Brain microvascular endothelial cell (primary cell): ENCODE measurements at regions not wholly inside any gene's neighbourhood (a gene's known extent, or its start where the extent isn't known, plus 50 kb on each side); places are given as distances from the start of the nearest gene placed in this dataset.

ENCODE experiments used
- DNase-seq: peaks from one replicate; pipeline ENCODE4 v3.0.0-alpha.2; 2020
- H3K27ac ChIP-seq: fragments of 250-450 bp; sonication (Bioruptor Pico); 2 replicates; pipeline ENCODE4 v1.5.1; 2020; ENCODE audit warnings: mild to moderate bottlenecking, moderate library complexity
- H3K27me3 ChIP-seq: fragments of 250-450 bp; sonication (Bioruptor Pico); replicated peaks from 2 replicates; pipeline ENCODE4 v1.5.1; 2020; ENCODE audit warnings: mild to moderate bottlenecking
- H3K36me3 ChIP-seq: fragments of 250-450 bp; sonication (Bioruptor Pico); replicated peaks from 2 replicates; pipeline ENCODE4 v1.5.1; 2020; ENCODE audit warnings: mild to moderate bottlenecking
- H3K4me3 ChIP-seq: 2 replicates; pipeline ENCODE4 v1.5.1; 2011; ENCODE audit warnings: low read depth, mild to moderate bottlenecking, control low read depth, low read length, moderate library complexity
- in situ Hi-C: cut with HindIII; loops from 2 replicates; pipeline ENCODE4 v1.10.0; 2017; ENCODE audit warnings: low sequenced_read_pairs, low pct_ligation_motif_present
- TF ChIP-seq, protein P1 (sequence below): IDR thresholded peaks from 2 replicates; pipeline ENCODE4 v1.5.1; 2011; ENCODE audit warnings: low read depth, mild to moderate bottlenecking, moderate library complexity, low read length, control low read depth, inconsistent platforms; ENCODE audit errors: missing control alignments

DNA sequence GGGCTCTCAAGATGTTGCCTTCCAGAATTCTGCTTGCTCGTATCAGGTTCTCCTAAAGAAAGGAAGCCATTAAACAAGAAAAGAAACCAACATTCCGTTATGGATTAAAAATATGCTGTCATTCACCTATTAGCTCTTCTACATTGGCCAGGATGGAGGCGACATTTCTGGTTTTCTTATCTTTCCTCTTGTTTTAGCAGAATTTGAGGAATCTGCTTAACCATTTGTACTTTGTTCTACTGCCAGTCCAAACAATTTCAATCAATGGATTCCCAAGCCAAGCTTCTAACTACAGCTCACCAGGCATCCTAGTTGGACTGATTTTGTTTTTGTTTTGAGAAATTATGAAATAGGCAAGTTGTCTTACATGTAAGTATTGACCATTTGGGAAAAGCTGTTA is 164.6 kb upstream of the TSC22D2 start:
- Histone ChIP-seq H3K27me3 (no peaks in the 10 kb centered on the region), H3K4me3 (no peak overlapping the region), H3K36me3 (no peaks in the 10 kb centered on the region), H3K27ac (no peak overlapping the region)
- no peak for DNase-seq
- in situ Hi-C loops = loop anchor here (25.0 kb wide), 1 partner anchor 244 kb away; no protein-coding TSS in a partner anchor
- TF ChIP-seq, protein P1, sequence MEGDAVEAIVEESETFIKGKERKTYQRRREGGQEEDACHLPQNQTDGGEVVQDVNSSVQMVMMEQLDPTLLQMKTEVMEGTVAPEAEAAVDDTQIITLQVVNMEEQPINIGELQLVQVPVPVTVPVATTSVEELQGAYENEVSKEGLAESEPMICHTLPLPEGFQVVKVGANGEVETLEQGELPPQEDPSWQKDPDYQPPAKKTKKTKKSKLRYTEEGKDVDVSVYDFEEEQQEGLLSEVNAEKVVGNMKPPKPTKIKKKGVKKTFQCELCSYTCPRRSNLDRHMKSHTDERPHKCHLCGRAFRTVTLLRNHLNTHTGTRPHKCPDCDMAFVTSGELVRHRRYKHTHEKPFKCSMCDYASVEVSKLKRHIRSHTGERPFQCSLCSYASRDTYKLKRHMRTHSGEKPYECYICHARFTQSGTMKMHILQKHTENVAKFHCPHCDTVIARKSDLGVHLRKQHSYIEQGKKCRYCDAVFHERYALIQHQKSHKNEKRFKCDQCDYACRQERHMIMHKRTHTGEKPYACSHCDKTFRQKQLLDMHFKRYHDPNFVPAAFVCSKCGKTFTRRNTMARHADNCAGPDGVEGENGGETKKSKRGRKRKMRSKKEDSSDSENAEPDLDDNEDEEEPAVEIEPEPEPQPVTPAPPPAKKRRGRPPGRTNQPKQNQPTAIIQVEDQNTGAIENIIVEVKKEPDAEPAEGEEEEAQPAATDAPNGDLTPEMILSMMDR = no peak

DNA sequence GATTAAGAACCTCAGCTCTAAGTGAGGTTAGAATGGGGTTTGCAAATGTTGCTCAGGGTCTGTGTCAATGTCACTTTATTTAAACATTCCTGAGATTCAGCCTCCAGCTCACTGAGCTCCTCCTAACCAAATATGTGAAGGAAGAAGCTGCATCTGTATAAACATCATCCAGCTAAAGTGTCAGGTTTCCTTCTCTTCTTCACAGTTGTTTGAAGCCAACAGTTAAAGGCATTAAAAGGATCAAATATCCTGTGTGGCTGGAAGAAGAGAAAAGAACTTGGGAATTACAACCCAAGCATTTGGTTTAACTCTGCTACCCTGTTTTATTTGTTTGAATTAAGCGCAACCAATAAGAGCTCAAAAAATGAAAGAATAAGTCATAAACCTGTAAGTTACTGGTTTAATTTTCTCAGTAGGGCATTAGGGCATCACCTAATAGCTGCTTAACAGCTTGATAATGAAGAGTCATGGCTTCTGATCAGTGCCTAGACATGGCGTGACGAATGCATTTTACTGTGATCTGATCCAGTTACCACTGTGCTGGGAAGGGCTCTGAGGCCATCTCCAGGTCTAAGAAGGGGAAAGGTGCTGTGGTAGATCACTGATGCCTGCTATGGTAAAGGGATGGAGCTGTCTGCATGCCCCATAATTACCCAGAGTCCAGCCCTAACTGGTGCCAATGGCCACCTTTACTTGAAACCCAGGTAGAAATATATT is 165.7 kb upstream of the TSC22D2 start:
- Histone ChIP-seq H3K27ac (no peak overlapping the region), H3K4me3 (no peak overlapping the region), H3K36me3 (no peaks in the 10 kb centered on the region), H3K27me3 (no peaks in the 10 kb centered on the region)
- no peak for DNase-seq
- TF ChIP-seq, protein P1 = no peak
- in situ Hi-C loops = loop anchor here (25.0 kb wide), 1 partner anchor 245 kb away; no protein-coding TSS in a partner anchor

DNA sequence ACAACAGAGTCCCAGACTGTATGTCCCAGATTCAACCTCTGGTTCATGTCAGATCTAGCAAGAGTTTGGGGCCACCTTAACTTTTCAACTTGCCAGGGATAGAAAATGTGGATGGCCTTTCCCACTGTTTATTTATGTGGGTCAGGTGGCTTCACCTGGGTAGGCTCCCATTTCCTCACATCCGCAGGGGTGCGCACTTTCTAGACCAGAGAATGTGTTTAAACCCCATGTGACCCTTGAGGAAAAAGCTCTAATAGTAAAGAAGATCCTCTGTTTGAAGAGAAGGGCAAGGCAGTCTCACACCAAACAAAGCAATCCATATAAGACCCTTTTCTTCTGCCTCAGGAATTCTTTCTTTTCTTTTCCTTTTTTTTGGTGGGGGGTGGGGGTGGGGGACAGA is 167.2 kb upstream of the TSC22D2 start:
- DNase-seq = no peak
- H3K27ac ChIP-seq = no peak overlapping the region
- TF ChIP-seq, protein P1 = no peak
- no peaks in the 10 kb centered on the region for H3K36me3 ChIP-seq
- H3K4me3 ChIP-seq = no peak overlapping the region
- H3K27me3 ChIP-seq = no peaks in the 10 kb centered on the region
- in situ Hi-C loops = loop anchor here (25.0 kb wide), 1 partner anchor 246 kb away; no protein-coding TSS in a partner anchor

DNA sequence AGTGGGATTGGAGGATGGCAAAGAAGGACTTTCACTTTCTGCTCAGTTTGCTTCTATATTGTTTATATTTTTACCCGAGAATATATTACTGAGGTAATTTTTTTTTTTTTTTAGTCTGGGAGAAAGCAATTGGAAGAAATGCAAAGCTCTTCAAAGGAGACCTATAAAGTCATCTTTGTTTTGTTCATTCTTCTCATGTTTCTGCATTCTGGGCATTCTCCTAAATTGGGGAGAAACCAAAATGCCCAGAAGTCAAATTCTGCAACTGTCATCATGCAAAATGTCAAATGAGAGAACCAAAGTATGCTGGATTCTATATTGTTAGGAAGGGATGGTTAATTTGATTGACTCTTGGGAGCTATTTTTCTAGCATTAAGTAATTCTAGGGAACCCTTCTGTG is 168.3 kb upstream of the TSC22D2 start:
- TF ChIP-seq, protein P1 = no peak
- DNase-seq = no peak
- H3K4me3 ChIP-seq = no peak overlapping the region
- in situ Hi-C loops = loop anchor here (25.0 kb wide), 1 partner anchor 248 kb away; no protein-coding TSS in a partner anchor
- no peaks in the 10 kb centered on the region for H3K27me3 ChIP-seq
- no peaks in the 10 kb centered on the region for H3K36me3 ChIP-seq
- no peak overlapping the region for H3K27ac ChIP-seq

DNA sequence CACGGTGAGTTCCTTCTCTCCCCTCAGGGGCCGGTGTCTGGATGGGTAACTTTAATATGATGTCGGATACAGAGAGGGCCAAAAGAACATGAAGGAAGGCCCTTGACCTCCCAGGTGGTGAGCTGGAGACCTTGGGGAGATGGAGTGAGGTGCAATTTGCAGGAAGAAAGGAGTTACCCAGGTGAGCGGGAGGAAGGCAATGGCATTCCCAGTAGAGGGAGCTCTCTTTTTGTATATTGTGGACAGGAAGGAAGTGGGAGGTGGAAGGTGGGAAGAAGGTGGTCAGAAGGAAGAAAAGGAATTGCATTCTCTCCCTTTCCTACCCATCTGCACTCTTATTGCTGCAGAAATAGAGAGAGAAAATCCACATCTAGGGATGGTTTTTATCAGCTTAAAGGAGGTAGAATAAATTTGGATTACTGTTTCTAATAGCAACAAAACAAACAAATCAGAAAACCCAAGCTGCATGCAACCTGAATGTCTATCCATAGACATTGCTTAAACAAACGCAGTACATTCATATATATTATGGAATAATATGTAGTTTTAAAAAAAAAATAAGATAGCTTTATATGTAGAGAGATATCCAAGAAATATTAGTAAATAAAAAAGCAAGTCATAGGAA is 169.0 kb upstream of the TSC22D2 start:
- TF ChIP-seq, protein P1 = peak; percentile 67
- no peak for DNase-seq
- no peak overlapping the region for H3K4me3 ChIP-seq
- no peaks in the 10 kb centered on the region for H3K27me3 ChIP-seq
- no peaks in the 10 kb centered on the region for H3K36me3 ChIP-seq
- in situ Hi-C loops = loop anchor here (25.0 kb wide), 1 partner anchor 248 kb away; no protein-coding TSS in a partner anchor
- no peak overlapping the region for H3K27ac ChIP-seq
